ENCODE measurements at regions not wholly inside any gene's neighbourhood (a gene's known extent, or its start where the extent isn't known, plus 50 kb on each side); places are given as distances from the start of the nearest gene placed in this dataset.

DNA sequence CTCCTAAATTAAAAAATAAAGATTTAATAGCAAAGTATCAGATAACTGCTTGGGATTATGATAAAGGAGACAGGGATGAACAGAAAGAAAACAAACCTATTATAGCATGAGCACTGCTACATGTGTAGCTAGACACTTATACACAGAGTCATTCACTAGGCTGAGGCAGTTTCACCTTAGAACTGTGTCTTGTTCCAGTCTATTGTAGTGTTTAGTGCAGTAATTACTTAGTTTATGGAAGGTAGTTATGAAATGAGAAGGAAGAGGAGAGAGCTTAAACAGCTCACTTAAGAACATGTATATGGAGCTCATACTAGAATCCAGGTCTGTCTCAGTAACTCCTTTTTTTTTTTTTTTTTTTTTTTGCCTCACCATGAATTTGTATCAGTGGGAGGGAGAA, 441.4 kb downstream of the PDCD6IP start:
- no peak for DNase-seq (ENCODE audit: low spot score)

DNA sequence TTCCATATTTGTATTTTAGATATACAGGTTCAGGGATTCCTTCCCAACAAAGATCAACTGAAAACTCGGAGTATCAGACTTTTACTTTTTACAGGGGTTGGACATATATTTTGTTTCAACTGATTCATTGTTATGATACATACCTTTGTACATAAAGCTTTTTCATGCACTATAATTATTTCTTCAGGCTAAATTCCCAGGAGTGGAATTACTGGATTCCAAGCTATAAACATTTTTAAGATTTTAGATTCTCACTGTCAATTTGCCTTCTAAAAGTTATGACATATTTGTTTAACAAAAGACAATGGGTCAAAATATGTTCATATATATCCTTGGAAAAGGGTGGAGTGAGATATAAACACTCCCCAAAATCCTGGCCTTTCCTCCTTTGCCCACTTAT, 449.0 kb downstream of the PDCD6IP start:
- DNase-seq (ENCODE audit: low spot score) = no peak

DNA sequence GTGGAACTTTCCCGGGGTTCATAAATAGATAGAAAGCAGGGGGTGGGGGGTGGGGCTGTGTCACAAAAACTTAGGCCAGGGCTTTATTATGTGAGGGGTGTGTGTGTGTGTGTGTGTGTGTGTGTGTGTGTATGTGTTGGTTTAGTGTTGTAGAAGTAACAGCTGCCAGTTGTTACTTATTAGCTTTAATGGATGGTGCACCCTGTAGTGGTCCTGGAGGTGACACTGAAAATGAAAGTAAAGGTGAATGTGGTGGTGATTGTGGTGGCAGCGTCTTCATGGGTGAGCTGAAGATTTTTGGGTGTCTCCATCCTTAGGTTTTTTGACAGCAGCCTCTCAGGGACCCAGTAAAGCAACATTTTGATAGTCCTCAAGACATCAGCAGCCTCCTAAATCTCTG, 449.9 kb downstream of the PDCD6IP start:
- no peak for DNase-seq (ENCODE audit: low spot score)

DNA sequence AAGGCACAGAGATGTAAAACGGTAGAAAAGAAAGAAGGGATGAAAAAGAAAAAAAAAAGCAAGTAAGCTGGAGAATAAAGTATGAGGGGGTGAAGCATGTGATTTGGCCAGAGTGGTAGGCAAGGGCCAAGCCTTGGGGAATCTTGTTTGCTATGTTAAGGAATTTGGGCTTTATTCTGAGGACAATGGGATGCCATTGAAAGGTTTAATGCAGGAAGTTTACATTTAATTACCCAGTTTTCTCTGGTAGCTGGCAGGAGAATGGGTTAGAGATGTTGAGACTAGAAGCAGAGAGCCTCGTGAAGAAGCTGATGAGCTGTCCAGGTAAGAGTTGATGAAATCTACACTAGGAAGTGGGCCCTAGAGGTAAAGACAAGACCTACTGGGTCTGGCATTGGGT, 455.9 kb downstream of the PDCD6IP start:
- DNase-seq (ENCODE audit: low spot score) = no peak

DNA sequence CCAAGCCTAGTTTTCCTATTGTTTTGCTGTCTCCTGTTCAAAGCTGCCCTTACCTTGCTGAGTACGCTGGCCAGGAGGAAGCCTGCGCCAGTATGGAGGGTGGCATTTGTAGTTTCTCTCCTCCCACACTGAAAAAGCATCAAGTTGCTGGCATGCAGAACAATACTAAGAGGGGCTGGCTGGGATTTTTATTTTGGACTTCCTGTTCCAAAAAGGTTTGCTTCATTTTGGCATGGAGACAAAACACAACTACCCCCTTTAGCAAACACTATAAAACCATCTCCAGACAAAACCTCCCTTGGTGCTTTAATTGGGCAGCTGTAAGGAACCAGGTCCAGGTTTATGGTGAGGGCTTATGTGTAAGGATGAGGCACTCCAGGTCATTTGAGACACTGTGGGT, 457.6 kb downstream of the PDCD6IP start:
- no peak for DNase-seq (ENCODE audit: low spot score)

- no peak for DNase-seq (ENCODE audit: low spot score)
These were observed 458.4 kb downstream of the PDCD6IP start for GRCh38 chr3:34256791-34257190.

- DNase-seq (ENCODE audit: low spot score) = no peak
These were observed 460.0 kb downstream of the PDCD6IP start for GRCh38 chr3:34258271-34258998.

DNA sequence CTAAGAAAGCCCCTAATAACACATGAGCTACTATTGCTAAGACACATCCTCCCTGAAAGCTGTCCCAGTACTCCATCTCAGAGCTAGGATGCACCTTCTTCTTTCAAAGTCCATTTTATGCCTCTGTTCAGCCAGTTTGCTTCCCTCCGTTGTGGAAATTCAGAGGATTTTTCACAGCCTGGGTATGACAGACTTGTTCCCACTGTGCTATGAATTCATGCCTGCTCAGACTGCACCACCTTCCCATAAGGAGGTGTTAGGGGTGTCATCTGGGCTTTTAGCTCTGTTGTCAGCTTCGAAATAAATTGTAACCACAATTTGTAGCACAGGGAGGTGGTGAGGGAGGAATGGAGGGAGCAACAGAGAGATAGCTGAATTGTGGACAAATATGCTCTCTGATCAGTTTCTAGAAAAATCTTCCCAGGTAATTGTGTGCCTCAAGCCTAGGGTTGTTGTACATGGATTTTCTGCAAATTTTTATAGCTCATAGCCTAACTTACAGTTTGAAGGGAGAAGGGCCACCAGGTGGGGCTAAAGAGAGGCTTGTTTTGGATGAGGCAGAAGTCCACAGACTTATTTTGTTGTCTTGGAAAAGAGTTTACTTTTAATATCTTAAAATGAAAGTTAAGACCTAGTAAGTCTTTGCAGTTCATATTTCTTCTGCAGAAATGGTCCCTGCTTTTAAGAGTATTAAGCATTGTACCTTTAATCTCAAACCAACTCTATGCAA, 462.0 kb downstream of the PDCD6IP start:
- DNase-seq (ENCODE audit: low spot score) = peak; percentile 16

DNA sequence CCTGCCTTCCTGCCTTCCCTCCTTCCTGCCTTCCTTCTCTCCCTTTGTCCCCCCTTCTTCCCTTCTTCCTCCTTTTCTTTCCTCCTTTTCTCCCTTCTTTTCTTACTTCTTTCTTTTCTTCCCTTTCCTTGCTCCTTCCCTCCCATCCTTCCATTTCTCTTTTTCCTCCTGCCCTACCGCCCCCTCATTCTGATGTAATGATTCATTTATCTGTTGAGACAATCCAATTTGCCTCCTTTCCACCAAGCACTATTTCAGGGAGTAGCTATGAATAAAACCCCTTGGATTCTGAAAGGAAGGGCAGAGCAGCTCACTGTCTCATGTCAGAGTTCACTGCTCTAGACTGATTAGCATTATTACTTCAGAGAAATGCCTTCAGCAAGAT, 462.6 kb downstream of the PDCD6IP start:
- DNase-seq (ENCODE audit: low spot score) = no peak

DNA sequence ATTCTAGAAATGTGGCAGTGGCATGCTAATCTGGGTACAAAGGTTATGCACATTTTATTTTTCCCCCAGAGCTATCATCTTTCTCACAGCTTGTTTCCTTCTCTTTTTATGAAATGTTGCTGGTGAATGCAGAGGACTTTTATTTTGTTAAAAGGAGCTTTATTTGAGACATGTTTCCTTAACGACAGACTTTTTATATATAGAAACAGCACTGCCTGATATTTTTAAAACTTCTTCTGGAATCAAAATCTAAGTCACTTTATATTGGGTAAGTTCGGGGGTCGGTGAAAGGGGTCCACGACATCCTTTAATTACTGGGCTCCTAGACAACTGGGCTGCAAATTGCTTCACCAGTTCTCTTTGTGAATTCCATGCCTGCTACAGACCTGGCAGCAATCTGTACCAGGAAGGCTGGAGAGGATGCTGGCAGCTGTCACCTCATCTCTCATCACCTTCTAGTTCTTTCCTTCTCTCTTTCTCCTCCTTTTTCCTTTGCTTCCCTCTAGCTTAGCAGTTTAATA, 464.7 kb downstream of the PDCD6IP start:
- no peak for DNase-seq (ENCODE audit: low spot score)

DNA sequence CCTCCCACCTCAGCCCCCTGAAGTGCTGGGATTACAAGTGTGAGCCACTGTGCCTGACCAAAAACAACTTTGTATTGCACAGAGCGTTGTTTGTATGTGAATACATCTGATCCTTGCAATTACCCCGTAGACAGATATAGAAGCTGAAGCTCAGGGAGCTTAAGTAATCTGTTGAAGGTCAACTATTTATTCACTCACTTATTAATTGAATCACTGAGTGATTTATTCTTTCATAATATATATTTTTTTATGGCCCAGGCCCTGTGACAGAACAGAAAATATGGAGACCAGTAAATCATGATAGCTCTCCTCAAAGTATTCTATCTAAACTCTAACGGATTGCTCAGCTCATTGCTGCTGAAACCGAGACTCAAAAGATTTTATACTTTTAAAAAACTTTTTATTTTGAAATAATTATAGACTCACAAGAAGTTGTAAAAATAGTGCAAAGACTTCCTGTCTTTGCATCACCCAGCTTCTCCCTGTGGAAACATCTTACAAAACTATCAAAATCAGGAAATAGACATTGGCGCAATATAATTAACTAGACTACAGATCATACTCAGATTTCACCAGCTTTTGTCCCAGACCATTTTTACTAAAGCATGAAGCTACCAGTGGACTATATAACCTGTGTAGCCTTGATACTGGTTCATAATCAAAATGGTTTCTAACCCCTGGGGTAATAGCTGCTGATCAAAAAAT, 466.1 kb downstream of the PDCD6IP start:
- DNase-seq (ENCODE audit: low spot score) = no peak

- no peak for DNase-seq (ENCODE audit: low spot score)
These were observed 468.7 kb downstream of the PDCD6IP start for GRCh38 chr3:34267088-34267487.

DNA sequence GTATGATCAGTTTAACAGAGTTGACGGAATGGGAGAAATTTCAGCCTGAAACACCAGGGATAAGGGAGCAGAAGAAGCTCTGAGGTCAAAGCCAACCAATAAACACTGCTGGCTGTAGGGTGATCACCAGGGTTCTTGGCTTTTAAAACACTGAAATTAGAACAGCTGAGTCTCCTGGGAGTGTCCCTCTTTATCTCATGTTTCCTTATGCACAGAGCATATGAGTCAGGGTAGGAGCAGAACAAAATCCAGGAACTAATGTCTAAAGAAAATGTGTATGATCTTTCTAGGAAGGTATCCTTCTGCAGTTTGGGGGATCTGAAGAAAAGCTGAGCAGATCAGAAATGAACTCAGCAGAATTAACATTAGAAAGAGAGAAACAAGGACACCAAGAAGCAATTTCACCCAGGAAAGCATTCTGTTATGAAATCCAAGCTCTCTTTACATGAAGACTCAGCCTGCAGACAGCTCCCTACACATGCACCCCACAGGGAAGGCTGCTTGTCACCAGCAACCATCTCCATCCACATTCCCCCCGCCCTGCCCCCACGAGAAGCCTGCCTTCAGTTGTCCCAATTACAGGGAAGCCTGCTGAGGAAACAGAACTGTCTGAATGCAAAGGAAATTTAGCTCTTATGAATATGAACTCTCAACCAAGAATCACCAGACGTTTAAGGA, 469.7 kb downstream of the PDCD6IP start:
- DNase-seq (ENCODE audit: low spot score) = no peak

- no peak for DNase-seq (ENCODE audit: low spot score)
These were observed 477.4 kb downstream of the PDCD6IP start for GRCh38 chr3:34275811-34276210.

DNA sequence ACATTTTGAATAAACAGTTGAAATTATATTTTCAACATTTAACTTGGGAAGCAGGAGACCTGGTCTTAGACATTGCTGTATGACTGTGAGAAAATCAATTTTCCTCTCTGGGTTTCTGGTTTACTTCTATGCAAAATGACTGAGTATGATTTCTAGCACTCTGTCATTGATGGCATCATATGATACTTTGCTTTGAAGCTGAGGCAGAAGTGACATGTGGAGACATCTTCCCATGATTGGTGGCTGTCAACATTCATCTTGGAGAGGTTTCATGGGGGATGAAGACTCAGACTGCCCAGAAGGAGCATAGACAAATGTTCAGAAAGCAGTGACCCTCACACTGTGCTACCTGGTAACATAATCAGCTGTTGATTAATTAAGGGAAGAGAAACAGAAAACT, 477.9 kb downstream of the PDCD6IP start:
- no peak for DNase-seq (ENCODE audit: low spot score)

DNA sequence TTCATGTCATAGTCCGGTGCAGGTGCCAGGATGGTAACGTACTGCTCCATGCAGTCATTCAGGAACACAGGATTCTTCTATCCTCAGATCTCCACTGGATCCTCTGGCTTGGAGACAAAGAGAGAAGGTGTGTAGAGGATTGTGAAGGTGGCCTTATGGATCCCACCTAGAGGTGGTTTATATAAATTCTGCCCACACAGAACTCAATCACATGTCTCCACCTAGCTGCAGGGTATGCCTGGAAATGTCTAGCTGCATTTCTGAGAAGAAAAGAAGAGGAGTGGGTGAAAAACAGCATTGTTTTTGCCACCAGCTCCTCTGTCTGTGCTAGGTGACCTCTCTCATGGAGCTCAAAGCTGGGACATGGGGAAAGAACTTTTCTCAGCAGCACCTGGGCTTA, 478.7 kb downstream of the PDCD6IP start:
- no peak for DNase-seq (ENCODE audit: low spot score)

DNA sequence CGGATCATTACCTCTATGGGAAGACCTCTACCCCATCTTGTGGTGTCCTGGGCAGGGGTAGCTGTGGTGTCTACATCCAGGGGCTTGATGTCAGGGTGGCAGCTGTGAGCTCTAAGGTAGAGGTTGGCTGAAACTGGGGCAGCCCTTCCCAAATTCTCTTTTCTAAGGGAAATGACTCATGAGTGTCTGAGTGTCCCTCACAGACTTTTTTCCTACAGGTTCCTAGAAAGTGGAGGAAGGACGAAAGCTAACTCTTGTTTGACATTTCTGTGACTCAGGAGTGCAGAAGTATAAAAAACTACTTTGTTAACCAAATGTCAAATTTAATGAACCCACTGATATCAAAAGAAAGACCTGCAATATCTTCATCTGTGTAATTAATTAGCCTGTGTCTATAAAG, 481.5 kb downstream of the PDCD6IP start:
- no peak for DNase-seq (ENCODE audit: low spot score)

DNA sequence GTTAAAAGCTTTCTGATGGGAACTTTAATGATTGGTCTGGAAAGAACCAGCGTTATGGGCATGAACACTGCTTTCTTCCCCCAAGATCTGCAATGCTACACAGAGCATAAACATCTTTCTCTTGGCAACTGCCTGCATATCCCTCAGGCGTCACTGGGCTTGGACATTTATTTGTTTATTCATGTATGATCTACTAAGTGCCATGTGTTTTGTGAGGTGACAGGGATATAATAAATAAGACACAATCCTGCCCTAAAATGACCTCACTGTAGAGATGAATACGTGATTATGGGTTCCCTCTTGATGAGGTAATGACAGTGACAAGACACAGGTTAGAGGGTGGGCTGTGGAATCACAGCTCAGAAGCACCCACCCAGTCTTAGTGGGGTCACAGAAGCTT, 485.3 kb downstream of the PDCD6IP start:
- no peak for DNase-seq (ENCODE audit: low spot score)

GRCh38 chr3:34284959-34285826, 486.8 kb downstream of the PDCD6IP start:
- no peak for DNase-seq (ENCODE audit: low spot score)

- no peak for DNase-seq (ENCODE audit: low spot score)
These were observed 487.4 kb downstream of the PDCD6IP start for GRCh38 chr3:34285827-34286188.

- no peak for DNase-seq (ENCODE audit: low spot score)
These were observed 494.3 kb downstream of the PDCD6IP start for GRCh38 chr3:34292605-34293300.
